B cell (primary cell): ENCODE measurements at regions not wholly inside any gene's neighbourhood (a gene's known extent, or its start where the extent isn't known, plus 50 kb on each side); places are given as distances from the start of the nearest gene placed in this dataset.

Experiments
- ATAC-seq: fragments of 200-7000 bp; cut with Tn5 transposase; one replicate; pipeline ENCODE4 v1.10.0; 2021; ENCODE audit warnings: low read depth, mild to moderate bottlenecking, moderate number of reproducible peaks, moderate library complexity
- CTCF ChIA-PET: fragments of 350-600 bp; sonication (Branson Sonifier 250); formaldehyde crosslinking; loops from one replicate; lab custom pipeline; 2021; ENCODE audit warnings: antibody characterized with exemption, inconsistent platforms; lab: Charles Lee
- POLR2A ChIA-PET: fragments of 350-600 bp; sonication (Branson Sonifier 250); formaldehyde crosslinking; loops from one replicate; lab custom pipeline; 2021; ENCODE audit warnings: antibody characterized with exemption; lab: Charles Lee
- DNase-seq: peaks from one replicate; pipeline ENCODE4 v3.0.0; 2013
- H2AFZ ChIP-seq: 2 replicates; pipeline ENCODE4 v1.6.1; 2012; ENCODE audit warnings: mild to moderate bottlenecking, low read depth, low read length; ENCODE audit not compliant: insufficient read depth, poor library complexity, severe bottlenecking
- H3K27ac ChIP-seq, 2 donors: 1 replicate in 1 of 2; 2 replicates in 1 of 2; pipeline ENCODE4 v1.5.1; 2012 to 2013; ENCODE audit warnings: low read length in 2 of 2, mild to moderate bottlenecking in 2 of 2, moderate library complexity in 1 of 2
- H3K27me3 ChIP-seq, 4 experiments: fragments of 200-600 bp in 1 of 4; sonication (generic) in 1 of 4; replicated peaks in 1 of 4; 1 replicate in 2 of 4; 2 replicates in 2 of 4; pipeline versions ENCODE4 v1.6.1 to v1.7.0; 2013 to 2016; ENCODE audit warnings: low read length in 3 of 4, mild to moderate bottlenecking in 2 of 4, mixed read lengths in 1 of 4, moderate library complexity in 1 of 4; ENCODE audit not compliant: insufficient read depth in 4 of 4, control insufficient read depth in 3 of 4; ENCODE audit errors: control extremely low read depth in 1 of 4
- H3K36me3 ChIP-seq, 2 experiments: replicated peaks in 1 of 2; 1 replicate in 1 of 2; 2 replicates in 1 of 2; pipeline versions ENCODE4 v1.6.1 to v1.7.1; 2013; ENCODE audit warnings: low read length in 1 of 2; ENCODE audit not compliant: insufficient read depth in 2 of 2, control insufficient read depth in 1 of 2; ENCODE audit errors: control extremely low read depth in 1 of 2, extremely low read depth in 1 of 2
- H3K4me1 ChIP-seq, 2 donors: fragments of 200-600 bp in 1 of 2; sonication (generic) in 1 of 2; 1 replicate in 1 of 2; 2 replicates in 1 of 2; pipeline versions ENCODE4 v1.5.1 to v1.6.1; 2013 to 2017; ENCODE audit warnings: low read length in 2 of 2; ENCODE audit not compliant: control insufficient read depth in 2 of 2, insufficient read depth in 2 of 2
- H3K4me2 ChIP-seq: replicated peaks from 2 replicates; pipeline ENCODE3; 2012; ENCODE audit warnings: mild to moderate bottlenecking, low read depth, low read length; ENCODE audit not compliant: poor library complexity, severe bottlenecking
- H3K4me3 ChIP-seq, 5 experiments: fragments of 200-600 bp in 1 of 5; sonication (generic) in 1 of 5; 1 replicate in 3 of 5; 2 replicates in 2 of 5; pipeline versions ENCODE4 v1.5.1 to v1.7.0; 2011 to 2016; ENCODE audit warnings: low read length in 4 of 5, mild to moderate bottlenecking in 4 of 5, low read depth in 2 of 5, control low read depth in 1 of 5, moderate library complexity in 1 of 5; ENCODE audit not compliant: insufficient read depth in 1 of 5; ENCODE audit errors: control extremely low read depth in 1 of 5, extremely low read depth in 1 of 5
- H3K79me2 ChIP-seq: fragments of 200-600 bp; sonication (generic); one replicate; pipeline ENCODE4 v1.6.0; 2016; ENCODE audit warnings: low read length; ENCODE audit not compliant: control insufficient read depth, insufficient read depth
- H3K9ac ChIP-seq: fragments of 200-600 bp; sonication (generic); 2 replicates; pipeline ENCODE4 v1.6.1; 2017; ENCODE audit warnings: mild to moderate bottlenecking, low read length, moderate library complexity
- H3K9me3 ChIP-seq, 3 donors: one replicate each; pipeline versions ENCODE4 v1.6.1 to v1.7.1; 2013; ENCODE audit warnings: low read length in 2 of 3; ENCODE audit not compliant: control insufficient read depth in 2 of 3, insufficient read depth in 1 of 3; ENCODE audit errors: control extremely low read depth in 1 of 3
- H4K20me1 ChIP-seq: 2 replicates; pipeline ENCODE4 v1.6.0; 2012; ENCODE audit warnings: mild to moderate bottlenecking, low read length; ENCODE audit not compliant: insufficient read depth, control insufficient read depth, poor library complexity, severe bottlenecking
- H3K27ac Mint-ChIP-seq: one replicate; pipeline ENCODE4 v1.8.0; 2021; ENCODE audit warnings: mixed read lengths
- H3K27me3 Mint-ChIP-seq: one replicate; pipeline ENCODE4 v1.8.0; 2021; ENCODE audit warnings: mixed read lengths
- H3K4me1 Mint-ChIP-seq: one replicate; pipeline ENCODE4 v1.8.0; 2021; ENCODE audit warnings: mixed read lengths
- H3K4me3 Mint-ChIP-seq: one replicate; pipeline ENCODE4 v1.8.0; 2021; ENCODE audit warnings: mixed read lengths
- H3K9me3 Mint-ChIP-seq: one replicate; pipeline ENCODE4 v1.8.0; 2022; ENCODE audit warnings: mixed read lengths; ENCODE audit not compliant: insufficient read depth
- EZH2 ChIP-seq: IDR thresholded peaks from 2 replicates; pipeline ENCODE4 v1.6.1; 2012; ENCODE audit warnings: borderline replicate concordance, low read depth, mild to moderate bottlenecking, moderate library complexity, low read length; ENCODE audit not compliant: insufficient read depth, poor library complexity, severe bottlenecking
- WGBS: methylation state at CpG from one replicate; pipeline ENCODE4 v1.1.5; 2013; ENCODE audit warnings: missing lambda C conversion rate; ENCODE audit not compliant: insufficient coverage; 5-methylcytosine and 5-hydroxymethylcytosine counted together
- intact Hi-C: fragments of 100-400 bp; cut with micrococcal nuclease; formaldehyde crosslinking; loops from one replicate; pipeline ENCODE4 v1.10.0; 2022
- TF ChIP-seq, protein P1 (sequence below): fragments of 200-600 bp; IDR thresholded peaks from one replicate; pipeline ENCODE4 v1.8.0; 2022; ENCODE audit warnings: antibody characterized with exemption, mild to moderate bottlenecking

DNA sequence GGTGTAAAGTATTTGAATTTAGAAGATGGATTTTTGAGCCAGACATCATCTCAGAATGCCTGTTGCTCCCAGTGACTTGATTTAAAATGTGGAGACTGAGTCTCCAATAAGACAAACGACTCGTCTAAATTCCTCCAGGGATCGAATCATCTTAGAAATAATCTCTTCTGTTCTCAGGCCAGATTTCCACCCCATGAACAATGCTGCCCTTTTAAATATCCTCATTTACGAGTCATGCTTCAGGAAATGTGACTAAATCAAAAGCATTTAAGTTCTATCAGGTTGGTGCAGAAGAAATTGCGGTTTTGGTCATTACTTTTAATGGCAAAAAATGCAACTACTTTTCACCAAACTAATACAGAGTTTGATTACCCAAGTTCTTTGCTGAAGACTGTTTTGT is 684.6 kb upstream of the SOX11 start:
- Histone ChIP-seq H3K79me2 (no peaks in the 10 kb centered on the region), H3K27me3 (no peaks in the 10 kb centered on the region), H3K27ac (no peak overlapping the region), H3K9me3 (no peaks in the 10 kb centered on the region), H3K4me3 (no peak overlapping the region), H3K4me1 (no peaks in the 10 kb centered on the region), H3K9ac (no peak overlapping the region), H3K36me3 (no peaks in the 10 kb centered on the region), H4K20me1 (no peaks in the 10 kb centered on the region), H3K4me2 (no peak overlapping the region), H2AFZ (no peak overlapping the region)
- no peaks in the 10 kb centered on the region for H3K4me1 Mint-ChIP-seq
- no peak for DNase-seq
- TF ChIP-seq, protein P1, sequence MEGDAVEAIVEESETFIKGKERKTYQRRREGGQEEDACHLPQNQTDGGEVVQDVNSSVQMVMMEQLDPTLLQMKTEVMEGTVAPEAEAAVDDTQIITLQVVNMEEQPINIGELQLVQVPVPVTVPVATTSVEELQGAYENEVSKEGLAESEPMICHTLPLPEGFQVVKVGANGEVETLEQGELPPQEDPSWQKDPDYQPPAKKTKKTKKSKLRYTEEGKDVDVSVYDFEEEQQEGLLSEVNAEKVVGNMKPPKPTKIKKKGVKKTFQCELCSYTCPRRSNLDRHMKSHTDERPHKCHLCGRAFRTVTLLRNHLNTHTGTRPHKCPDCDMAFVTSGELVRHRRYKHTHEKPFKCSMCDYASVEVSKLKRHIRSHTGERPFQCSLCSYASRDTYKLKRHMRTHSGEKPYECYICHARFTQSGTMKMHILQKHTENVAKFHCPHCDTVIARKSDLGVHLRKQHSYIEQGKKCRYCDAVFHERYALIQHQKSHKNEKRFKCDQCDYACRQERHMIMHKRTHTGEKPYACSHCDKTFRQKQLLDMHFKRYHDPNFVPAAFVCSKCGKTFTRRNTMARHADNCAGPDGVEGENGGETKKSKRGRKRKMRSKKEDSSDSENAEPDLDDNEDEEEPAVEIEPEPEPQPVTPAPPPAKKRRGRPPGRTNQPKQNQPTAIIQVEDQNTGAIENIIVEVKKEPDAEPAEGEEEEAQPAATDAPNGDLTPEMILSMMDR = no peak
- H3K4me3 Mint-ChIP-seq = no peak overlapping the region
- CTCF ChIA-PET = no interaction called here
- peaks cover 6% of the 10 kb centered on the region for H3K9me3 Mint-ChIP-seq
- 100% methylated on average over 2 of the region's 5 CpGs for WGBS
- POLR2A ChIA-PET = no interaction called here
- ATAC-seq = no peak
- no peak overlapping the region for H3K27ac Mint-ChIP-seq
- intact Hi-C loops = no loop called here
- H3K27me3 Mint-ChIP-seq = no peaks in the 10 kb centered on the region

DNA sequence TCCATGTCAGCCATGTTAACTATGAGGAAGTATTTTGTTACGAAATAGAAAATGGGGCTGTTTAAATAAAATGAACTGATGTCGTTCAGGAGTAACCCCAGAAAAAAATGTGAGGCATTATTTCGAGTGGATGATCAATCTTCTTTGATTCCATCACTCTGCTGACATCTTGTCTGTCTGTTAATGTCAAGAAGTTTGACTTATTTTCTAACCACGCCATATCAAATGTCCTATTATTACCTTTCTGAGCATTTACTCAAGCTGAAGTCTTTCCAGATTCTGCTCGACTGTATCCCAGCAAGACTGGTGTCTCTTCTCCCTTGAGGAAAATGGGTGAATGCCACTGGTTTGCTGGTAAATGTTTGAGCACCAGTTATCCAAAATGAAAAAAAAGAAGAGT is 672.9 kb upstream of the SOX11 start:
- POLR2A ChIA-PET = no interaction called here
- intact Hi-C loops = no loop called here
- no peak for ATAC-seq

More for the DNA sequence above, 672.9 kb upstream of the SOX11 start:
- Histone ChIP-seq H3K27me3 (no peaks in the 10 kb centered on the region), H3K9ac (no peak overlapping the region), H2AFZ (no peak overlapping the region), H3K4me3 (no peak overlapping the region), H3K4me2 (no peak overlapping the region), H4K20me1 (no peaks in the 10 kb centered on the region), H3K36me3 (no peaks in the 10 kb centered on the region), H3K9me3 (peaks cover 0 to 10% (median 6%) of the 10 kb centered on the region in 3 donors), H3K27ac (no peak overlapping the region), H3K79me2 (no peaks in the 10 kb centered on the region), H3K4me1 (no peaks in the 10 kb centered on the region)
- DNase-seq = no peak
- Mint-ChIP-seq H3K27ac (no peak overlapping the region), H3K9me3 (peaks cover 10% of the 10 kb centered on the region), H3K27me3 (no peaks in the 10 kb centered on the region), H3K4me1 (no peaks in the 10 kb centered on the region), H3K4me3 (no peak overlapping the region)
- WGBS = 89% methylated on average over 3 of the region's 5 CpGs
- TF ChIP-seq EZH2 = no peak
- CTCF ChIA-PET = no interaction called here
